K562 (cell line): ENCODE measurements at regions not wholly inside any gene's neighbourhood (a gene's known extent, or its start where the extent isn't known, plus 50 kb on each side); places are given as distances from the start of the nearest gene placed in this dataset.

Source experiments
- ATAC-seq: fragments of 200-7000 bp; cut with Tn5 transposase; 3 replicates; pipeline ENCODE4 v1.9.1; 2020; ENCODE audit warnings: moderate library complexity
- BruUV-seq: library from RNA; stranded (reverse); fragments of 400-500 nt; replicated peaks from 2 replicates; lab custom pipeline; 2021; lab: Mats Ljungman, UMichigan
- CTCF ChIA-PET: fragments of 300-600 bp; formaldehyde crosslinking; extraction: SDS; loops from one replicate; lab custom pipeline; 2021; ENCODE audit warnings: low intra/inter-chr PET ratio; lab: Yijun Ruan, JAX
- POLR2A ChIA-PET: fragments of 300-600, 350-650 bp; sonication (Branson Sonifier 250); formaldehyde crosslinking; extraction: SDS; loops from one replicate; lab custom pipeline; 2021; ENCODE audit warnings: antibody characterized with exemption, inconsistent platforms; lab: Yijun Ruan, JAX
- DNase-seq, 4 experiments: peaks; one replicate each; pipeline versions ENCODE4 v3.0.0 to v3.0.0-alpha.2; 2011 to 2018; ENCODE audit warnings: low spot score in 3 of 4, mixed read lengths in 3 of 4; ENCODE audit errors: extremely low read depth in 1 of 4
- FAIRE-seq: peaks from 2 replicates; lab custom pipeline; 2011; peaks lifted over from hg19 to GRCh38; lab: Jason Lieb, UNC
- H2AFZ ChIP-seq: 2 replicates; pipeline ENCODE4 v1.6.0; 2011; ENCODE audit warnings: low read depth, low read length, control low read depth, inconsistent platforms
- H3K27ac ChIP-seq: fragments of 200-600 bp; 3 replicates; pipeline ENCODE4 v1.8.0; 2011; ENCODE audit warnings: low read depth, mild to moderate bottlenecking, control low read depth, inconsistent platforms, low read length, moderate library complexity, mixed read lengths; ENCODE audit errors: extremely low read depth
- H3K27me3 ChIP-seq, 2 experiments: fragments of 300-600 bp in 1 of 2; 2 replicates in 1 of 2; 3 replicates in 1 of 2; pipeline versions ENCODE4 v1.6.0 to v1.8.0; 2011; ENCODE audit warnings: inconsistent platforms in 2 of 2, low read length in 2 of 2, mild to moderate bottlenecking in 1 of 2, mixed read lengths in 1 of 2, moderate library complexity in 1 of 2; ENCODE audit not compliant: control insufficient read depth in 2 of 2, insufficient read depth in 2 of 2
- H3K36me3 ChIP-seq: fragments of 300-600 bp; 3 replicates; pipeline ENCODE4 v1.8.0; 2011; ENCODE audit warnings: mild to moderate bottlenecking, low read length, inconsistent platforms; ENCODE audit not compliant: control insufficient read depth, insufficient read depth
- H3K4me1 ChIP-seq, 2 experiments: fragments of 200-600 bp in 1 of 2; replicated peaks in 1 of 2; 2 replicates in 1 of 2; 3 replicates in 1 of 2; pipeline versions ENCODE4 v1.5.1 to v1.8.0; 2011; ENCODE audit warnings: inconsistent platforms in 2 of 2, low read length in 2 of 2, mild to moderate bottlenecking in 1 of 2, mixed read lengths in 1 of 2, moderate library complexity in 1 of 2; ENCODE audit not compliant: control insufficient read depth in 2 of 2, insufficient read depth in 2 of 2
- H3K4me2 ChIP-seq: 2 replicates; pipeline ENCODE4 v1.6.1; 2011; ENCODE audit warnings: low read length, control low read depth, inconsistent platforms, mixed read lengths; ENCODE audit not compliant: insufficient read depth
- H3K4me3 ChIP-seq: fragments of 200-600 bp; sonication (generic), shearing (Covaris generic); 2 replicates; pipeline ENCODE4 v1.5.1; 2016; ENCODE audit warnings: control low read depth, inconsistent platforms
- H3K79me2 ChIP-seq: fragments of 200-600 bp; 3 replicates; pipeline ENCODE4 v1.8.0; 2011; ENCODE audit warnings: low read length, inconsistent platforms; ENCODE audit not compliant: control insufficient read depth, insufficient read depth
- H3K9ac ChIP-seq, 2 experiments: 2 replicates each; pipeline versions ENCODE4 v1.6.0 to v1.6.1; 2011; ENCODE audit warnings: low read depth in 2 of 2, low read length in 2 of 2, control low read depth in 1 of 2, inconsistent platforms in 1 of 2, mild to moderate bottlenecking in 1 of 2, mixed read lengths in 1 of 2; ENCODE audit not compliant: insufficient read depth in 1 of 2
- H3K9me1 ChIP-seq: one replicate; pipeline ENCODE4 v1.6.0; 2011; ENCODE audit warnings: inconsistent platforms, mild to moderate bottlenecking, low read length, moderate library complexity; ENCODE audit not compliant: control insufficient read depth, insufficient read depth
- H3K9me3 ChIP-seq: replicated peaks from 2 replicates; pipeline ENCODE4 v1.5.1; 2011; ENCODE audit warnings: low read depth, low read length, inconsistent platforms; ENCODE audit not compliant: control insufficient read depth, insufficient read depth
- H4K20me1 ChIP-seq: replicated peaks from 2 replicates; pipeline ENCODE4 v1.6.1; 2011; ENCODE audit warnings: low read length, inconsistent platforms, mixed read lengths; ENCODE audit not compliant: control insufficient read depth, insufficient read depth
- ATF2 ChIP-seq: sonication (generic); formaldehyde crosslinking; IDR thresholded peaks from 2 replicates; pipeline ENCODE4 v1.8.1; 2022; ENCODE audit warnings: missing genetic modification reagents
- CTBP1 ChIP-seq: fragments of 450-650 bp; IDR thresholded peaks from 2 replicates; pipeline ENCODE4 v1.6.1; 2016; ENCODE audit warnings: borderline replicate concordance
- ELF2 ChIP-seq: fragments of 250-450 bp; sonication (Bioruptor Pico); IDR thresholded peaks from 2 replicates; pipeline ENCODE4 v1.5.0; 2021; ENCODE audit warnings: mild to moderate bottlenecking
- FOXA3 ChIP-seq, 2 experiments: fragments of 450-650 bp in 1 of 2; sonication (generic) in 1 of 2; formaldehyde crosslinking; IDR thresholded peaks in 1 of 2; conservative IDR thresholded peaks in 1 of 2; 2 replicates each; pipeline versions ENCODE4 v1.4.0 to v1.8.0; 2020 to 2022; ENCODE audit warnings: mild to moderate bottlenecking in 2 of 2, missing genetic modification reagents in 1 of 2
- KLF6 ChIP-seq: fragments of 250-450 bp; sonication (Bioruptor Pico); IDR thresholded peaks from 2 replicates; pipeline ENCODE4 v1.4.0; 2020; ENCODE audit warnings: mild to moderate bottlenecking, moderate library complexity, borderline replicate concordance
- LARP7 ChIP-seq: fragments of 450-650 bp; IDR thresholded peaks from 2 replicates; pipeline ENCODE4 v1.6.1; 2016
- MCM3 ChIP-seq: fragments of 450-650 bp; IDR thresholded peaks from 2 replicates; pipeline ENCODE4 v1.6.1; 2016
- MTA2 ChIP-seq: fragments of 450-650 bp; IDR thresholded peaks from 2 replicates; pipeline ENCODE4 v1.6.1; 2016; ENCODE audit warnings: low read depth
- RBBP5 ChIP-seq: fragments of 200-600 bp; sonication (generic); IDR thresholded peaks from 2 replicates; pipeline ENCODE4 v1.6.1; 2012; ENCODE audit warnings: borderline replicate concordance, mild to moderate bottlenecking, low read length, control low read depth, inconsistent platforms; ENCODE audit not compliant: insufficient read depth, poor library complexity, severe bottlenecking
- ZNF217 ChIP-seq: sonication (generic); formaldehyde crosslinking; IDR thresholded peaks from 2 replicates; pipeline ENCODE4 v1.8.0; 2022; ENCODE audit warnings: mild to moderate bottlenecking, missing genetic modification reagents
- ZNF445 ChIP-seq: fragments of 250-450 bp; sonication (Bioruptor Pico); IDR thresholded peaks from 2 replicates; pipeline ENCODE4 v1.4.0; 2020; ENCODE audit warnings: low read depth, mild to moderate bottlenecking, moderate library complexity
- ZNF512 ChIP-seq: IDR thresholded peaks from 2 replicates; pipeline ENCODE4 v1.6.1; 2016; ENCODE audit warnings: missing genetic modification characterization, missing compliant biosample characterization
- ZNF586 ChIP-seq: fragments of 450-650 bp; formaldehyde crosslinking; conservative IDR thresholded peaks from 2 replicates; pipeline ENCODE4 v1.4.0; 2020; ENCODE audit warnings: mild to moderate bottlenecking, moderate library complexity
- ZNF77 ChIP-seq: fragments of 250-450 bp; sonication (Bioruptor Pico); IDR thresholded peaks from 2 replicates; pipeline ENCODE4 v1.5.0; 2020
- WGBS: fragments of 100-300 bp; shearing (Covaris generic); methylation state at CpG from one replicate; pipeline ENCODE4 v1.1.6; 2016; ENCODE audit warnings: low coverage, mixed read lengths; ENCODE audit not compliant: insufficient coverage; ENCODE audit errors: missing lambda C conversion rate; 5-methylcytosine and 5-hydroxymethylcytosine counted together
- in situ Hi-C: fragments of 300-500 bp; cut with MboI; formaldehyde crosslinking; loops from 4 replicates; pipeline ENCODE4 v1.15.0; 2018; ENCODE audit warnings: inconsistent platforms, mixed read lengths
- intact Hi-C: fragments of 100-400 bp; cut with micrococcal nuclease; formaldehyde crosslinking; loops from 2 replicates; pipeline ENCODE4 v1.14.2; 2022

- FAIRE-seq (no peak), DNase-seq (no peak), ATAC-seq (no peak)
- Histone ChIP-seq H3K9me1 (no peaks in the 10 kb centered on the region), H3K36me3 (no peaks in the 10 kb centered on the region), H3K27me3 (peaks cover 9 to 54% of the 10 kb centered on the region in 2 experiments; a peak in 3 of 5 replicates), H3K4me3 (no peak overlapping the region), H3K27ac (no peak overlapping the region), H3K9ac (no peak overlapping the region), H2AFZ (no peak overlapping the region), H3K9me3 (no peaks in the 10 kb centered on the region)
- POLR2A ChIA-PET: no interaction called here
- in situ Hi-C loops (no loop called here), intact Hi-C loops (no loop called here)
- CTCF ChIA-PET: no interaction called here
- no TSS peak for BruUV-seq
- TF ChIP-seq ATF2 (CRISPR knock-in tag): no peak
- TF ChIP-seq, all 486 proteins: peak for 0
- H3K79me2 ChIP-seq: no peaks in the 10 kb centered on the region
- H3K4me1 ChIP-seq: no peaks in the 10 kb centered on the region
- H4K20me1 ChIP-seq: 0 out of 2 replicates have a peak, but pooled peaks cover 3% of the 10 kb centered on the region
- no peak overlapping the region for H3K4me2 ChIP-seq
Observed at GRCh38 chr15:62941699-62942098, 100.8 kb upstream of the TPM1 start.

- ATAC-seq (no peak), FAIRE-seq (no peak), DNase-seq (no peak)
- Histone ChIP-seq H3K9me1 (no peaks in the 10 kb centered on the region), H3K4me1 (no peaks in the 10 kb centered on the region), H3K4me3 (no peak overlapping the region), H3K36me3 (no peaks in the 10 kb centered on the region), H3K27me3 (peaks cover 9 to 56% of the 10 kb centered on the region in 2 experiments; a peak in 4 of 5 replicates), H3K9me3 (no peaks in the 10 kb centered on the region), H3K9ac (no peak overlapping the region), H2AFZ (no peak overlapping the region), H4K20me1 (0 out of 2 replicates have a peak, but pooled peaks cover 3% of the 10 kb centered on the region), H3K79me2 (no peaks in the 10 kb centered on the region), H3K4me2 (no peak overlapping the region), H3K27ac (no peak overlapping the region)
- WGBS: 0% methylated on average over 9 of the region's 9 CpGs
- in situ Hi-C loops (no loop called here), intact Hi-C loops (no loop called here)
- ChIA-PET POLR2A (no interaction called here), CTCF (no interaction called here)
- BruUV-seq: no TSS peak
- TF ChIP-seq ZNF512 (no peak), MCM3 (no peak), ZNF586 (CRISPR knock-in tag) (no peak), KLF6 (CRISPR knock-in tag) (no peak), LARP7 (no peak), ZNF445 (no peak), ELF2 (no peak), RBBP5 (no peak), ZNF77 (CRISPR knock-in tag) (no peak), ZNF217 (no peak), MTA2 (no peak), CTBP1 (no peak), FOXA3 (CRISPR knock-in tag; conservative IDR thresholded peaks at IDR 0.05 in 1 of 2, IDR thresholded peaks at IDR 0.05 in 1 of 2) (no peak)
Observed at GRCh38 chr15:62942428-62942827, 100.1 kb upstream of the TPM1 start.
